CD4-positive, alpha-beta T cell treated with Interleukin-4 for 1 hour (primary cell): ENCODE measurements at regions not wholly inside any gene's neighbourhood (a gene's known extent, or its start where the extent isn't known, plus 50 kb on each side); places are given as distances from the start of the nearest gene placed in this dataset.

Experiments used
- DNase-seq, 2 donors: peaks; one replicate each; pipeline ENCODE4 v3.0.0-alpha.2; 2020 to 2022

DNA sequence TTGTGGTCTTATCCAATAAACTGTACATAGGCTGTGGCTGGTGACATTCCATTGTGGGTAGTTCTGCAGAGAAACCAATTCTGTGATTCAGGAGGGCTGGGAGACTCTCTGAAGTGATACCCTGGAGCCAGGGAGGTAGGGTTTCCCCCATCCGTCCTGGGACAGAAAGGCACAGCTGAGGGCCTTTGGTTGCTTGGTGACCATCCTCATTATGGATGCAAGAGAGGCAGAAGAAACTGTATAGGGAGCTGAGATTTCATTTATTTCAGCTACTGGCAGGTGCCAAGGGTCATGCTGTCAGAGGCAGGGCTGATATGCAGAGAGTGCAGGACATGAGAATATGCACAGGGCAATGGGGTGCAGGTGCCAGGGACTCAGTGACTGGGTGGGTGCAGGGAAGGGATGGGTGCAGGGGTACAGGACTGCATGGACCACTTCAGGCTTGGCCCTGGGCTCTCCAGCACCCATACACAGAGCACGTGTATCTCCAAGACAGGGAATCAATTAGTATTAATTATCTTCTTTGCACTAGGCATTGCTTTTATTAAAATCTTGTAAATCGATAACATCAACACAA, 236.5 kb downstream of the ICE1 start:
- no peak for DNase-seq

- no peak for DNase-seq
Measured at GRCh38 chr5:5658226-5658625, 235.7 kb downstream of the ICE1 start.

GRCh38 chr5:5652181-5652580, 229.7 kb downstream of the ICE1 start:
- no peak for DNase-seq

DNA sequence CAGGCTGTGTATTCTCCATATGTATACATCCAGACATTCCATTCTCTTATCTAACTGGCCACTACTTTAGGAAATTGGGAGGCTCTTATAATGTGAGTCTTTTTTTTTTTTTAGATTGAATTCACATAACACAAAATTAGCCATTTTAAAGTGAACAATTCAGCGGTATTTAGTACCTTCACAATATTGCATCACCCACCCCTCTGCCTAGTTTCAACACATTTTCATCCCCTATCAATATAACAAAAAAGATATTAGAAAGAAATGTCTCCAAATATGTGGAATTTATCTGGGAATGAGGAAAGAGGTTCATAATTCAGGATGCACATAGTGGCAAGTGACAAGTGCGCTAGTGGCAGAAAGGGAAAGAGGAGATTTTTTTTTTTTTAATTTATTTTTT, 228.5 kb downstream of the ICE1 start:
- DNase-seq, result no peak

DNA sequence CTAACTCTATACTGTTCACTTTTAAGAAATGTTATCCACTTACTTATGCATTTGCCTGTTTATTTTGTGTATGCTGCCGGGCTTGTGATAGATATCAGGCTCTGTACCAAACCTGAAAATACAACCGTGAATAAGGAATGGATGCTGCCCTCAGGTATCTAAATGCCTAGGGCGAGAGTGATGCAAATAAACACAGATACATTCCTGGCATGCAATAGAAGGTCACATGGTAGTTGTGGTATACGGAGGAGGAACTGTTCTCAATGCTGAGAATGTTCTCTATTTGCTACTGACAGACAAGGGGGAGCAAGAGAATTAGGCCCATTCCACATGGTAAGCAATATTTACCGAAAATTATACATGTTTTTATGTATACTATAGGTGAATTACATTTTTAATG, 227.8 kb downstream of the ICE1 start:
- DNase-seq, result no peak

GRCh38 chr5:5649641-5650040, 227.2 kb downstream of the ICE1 start:
- no peak for DNase-seq

GRCh38 chr5:5648694-5649093, 226.2 kb downstream of the ICE1 start:
- no peak for DNase-seq

GRCh38 chr5:5645891-5646290, 223.4 kb downstream of the ICE1 start:
- DNase-seq, result no peak

- no peak for DNase-seq
Measured at GRCh38 chr5:5645198-5645597, 222.7 kb downstream of the ICE1 start.

DNA sequence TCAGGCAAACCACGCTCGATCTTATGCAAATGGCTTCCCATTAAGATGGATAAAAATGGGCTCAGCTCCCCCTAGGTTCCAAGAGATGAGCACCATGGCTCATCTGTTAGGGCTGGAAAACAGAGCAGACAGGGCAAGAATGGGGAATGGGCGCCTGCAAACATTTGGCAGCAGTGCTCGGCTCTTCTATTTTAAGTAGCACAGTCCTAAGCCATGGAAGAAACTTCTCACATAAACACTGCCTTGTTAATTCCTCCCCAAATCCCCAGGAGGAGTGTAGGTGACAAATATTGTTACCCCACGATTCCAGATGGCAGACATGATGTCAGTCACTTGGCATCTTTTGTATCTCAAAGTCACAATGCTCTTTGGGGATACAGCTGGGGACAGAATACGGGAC, 221.8 kb downstream of the ICE1 start:
- DNase-seq, result no peak

DNA sequence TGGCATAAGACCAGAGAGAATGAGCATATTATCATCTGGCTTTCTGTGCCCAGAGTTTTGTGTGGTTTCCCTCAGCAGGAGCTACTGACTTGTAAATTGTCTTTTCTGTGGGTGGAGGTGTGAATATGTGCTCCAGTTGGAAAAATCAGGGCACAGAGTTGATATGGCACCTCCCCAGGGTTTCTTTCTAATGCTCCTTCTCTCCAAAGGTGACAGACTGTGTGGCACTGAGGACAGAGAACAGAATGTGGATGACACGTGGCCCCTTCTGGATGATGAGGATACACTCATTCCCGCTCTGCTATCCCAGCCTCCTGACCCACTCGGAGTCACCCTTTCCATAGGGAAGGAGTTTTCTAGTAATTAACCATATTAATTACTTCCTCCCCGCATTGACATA, 221.0 kb downstream of the ICE1 start:
- no peak for DNase-seq

- no peak for DNase-seq
Measured at GRCh38 chr5:5638211-5638610, 215.7 kb downstream of the ICE1 start.

GRCh38 chr5:5637173-5637572, 214.7 kb downstream of the ICE1 start:
- no peak for DNase-seq

DNA sequence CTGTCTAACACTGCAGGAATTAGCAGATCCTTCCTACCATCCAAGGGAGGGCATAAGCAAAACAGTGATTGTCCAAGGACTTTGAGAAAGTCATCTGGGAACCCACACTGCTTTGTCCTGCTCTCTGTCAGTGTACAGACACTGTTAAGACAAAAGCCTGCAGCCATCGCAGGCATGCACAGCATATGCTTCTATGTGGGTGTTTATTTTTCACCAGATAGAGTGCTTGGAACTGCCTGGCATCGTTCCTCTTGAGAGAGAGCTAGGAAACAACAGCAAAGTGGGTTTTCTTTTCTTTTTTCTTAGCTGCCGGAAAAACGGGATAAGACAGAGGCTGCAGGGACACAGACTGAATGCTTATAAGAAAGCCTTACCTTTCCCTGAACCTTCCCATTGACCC, 212.3 kb downstream of the ICE1 start:
- DNase-seq, result no peak

DNA sequence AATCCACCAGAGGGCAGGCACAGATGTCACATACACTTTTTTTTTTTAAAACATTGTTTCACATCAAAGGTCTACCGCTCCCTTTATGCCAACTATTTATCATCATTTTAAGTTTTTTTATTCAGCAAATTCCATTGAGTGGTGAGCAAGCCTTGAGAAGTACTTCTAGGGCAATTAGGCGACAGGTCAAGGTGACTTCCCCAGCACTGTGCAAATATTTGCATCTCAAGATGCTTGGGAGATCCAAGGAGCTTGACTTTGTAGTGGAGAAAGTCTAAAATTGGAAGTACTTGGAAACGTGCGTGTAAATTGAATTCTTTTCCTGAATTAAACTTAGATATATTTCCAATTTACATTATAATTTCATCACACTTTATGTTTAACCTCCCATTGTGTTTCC, 211.1 kb downstream of the ICE1 start:
- DNase-seq, result no peak

DNA sequence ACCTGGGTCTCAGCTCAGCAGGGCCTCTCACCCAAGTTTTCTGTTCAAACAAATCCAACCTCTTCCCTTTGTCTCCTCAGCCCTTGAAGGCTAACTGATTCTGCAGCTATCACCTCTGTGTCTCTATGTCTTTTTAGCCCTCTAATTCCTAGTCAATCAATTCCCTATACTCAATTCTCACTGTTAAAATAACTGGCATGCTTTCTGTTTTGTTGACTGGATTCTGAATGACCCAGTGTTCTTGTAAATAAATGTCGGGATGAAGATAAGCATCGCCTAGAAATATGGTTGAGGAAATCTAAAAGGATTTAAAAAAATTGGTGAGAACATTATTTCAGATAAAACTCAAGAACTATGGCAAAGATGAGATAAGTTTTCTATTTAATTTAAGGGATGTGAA, 210.2 kb downstream of the ICE1 start:
- no peak for DNase-seq

DNA sequence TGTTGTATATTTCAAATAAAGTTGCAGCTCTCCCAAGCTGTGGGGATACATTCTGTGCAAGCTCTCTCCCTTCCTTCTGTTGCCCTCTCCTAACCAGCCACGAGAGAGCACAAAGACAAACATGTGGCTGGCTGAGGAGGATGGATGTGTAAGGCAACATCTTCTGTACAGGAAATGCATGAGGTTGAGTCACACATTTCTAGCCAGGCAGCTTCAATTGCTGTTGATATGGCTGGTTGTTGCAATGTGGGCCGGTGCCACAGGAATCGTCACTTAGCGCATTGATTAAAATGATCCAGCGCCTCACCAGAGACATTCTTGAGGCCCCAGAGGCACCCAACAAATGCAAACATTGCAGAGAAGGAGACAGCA, 207.1 kb downstream of the ICE1 start:
- no peak for DNase-seq

GRCh38 chr5:5628866-5629606, 206.6 kb downstream of the ICE1 start:
- no peak for DNase-seq

DNA sequence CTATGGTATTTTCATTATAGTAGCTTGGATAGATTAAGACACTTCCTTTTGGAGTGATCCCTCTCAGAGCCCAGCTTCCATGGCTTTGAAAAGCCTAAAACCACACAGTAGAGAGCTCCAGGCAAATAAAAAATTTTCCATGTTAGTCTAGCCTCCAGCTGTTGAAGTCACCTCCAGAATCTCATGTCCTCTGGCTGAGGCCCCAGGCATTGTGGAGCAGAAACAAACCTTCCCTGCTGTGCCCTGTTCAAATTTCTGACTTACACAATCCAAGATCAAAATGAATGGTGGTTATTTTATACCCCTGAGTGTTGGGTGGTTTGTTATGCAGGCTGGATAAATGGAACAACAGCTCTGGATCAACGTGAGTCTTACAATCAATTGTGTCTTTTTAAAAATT, 203.9 kb downstream of the ICE1 start:
- DNase-seq, result no peak

GRCh38 chr5:5625491-5625890, 203.0 kb downstream of the ICE1 start:
- no peak for DNase-seq

- DNase-seq, result no peak
Measured at GRCh38 chr5:5623397-5623796, 200.9 kb downstream of the ICE1 start.

- no peak for DNase-seq
Measured at GRCh38 chr5:5622806-5623205, 200.3 kb downstream of the ICE1 start.

- no peak for DNase-seq
Measured at GRCh38 chr5:5619546-5619945, 197.1 kb downstream of the ICE1 start.

- no peak for DNase-seq
Measured at GRCh38 chr5:5617024-5617423, 194.5 kb downstream of the ICE1 start.

GRCh38 chr5:5616247-5616895, 193.9 kb downstream of the ICE1 start:
- no peak for DNase-seq
